Left lobe of liver (tissue), 2 donors: ENCODE measurements at regions not wholly inside any gene's neighbourhood (a gene's known extent, or its start where the extent isn't known, plus 50 kb on each side); places are given as distances from the start of the nearest gene placed in this dataset.
A peak's percentile ranks its signal among the peaks of the same experiment; 100 is the strongest.

ENCODE experiments used
- ATAC-seq: fragments of 200-7000 bp; cut with Tn5 transposase; one replicate; pipeline ENCODE4 v1.9.1; 2020; ENCODE audit warnings: mild to moderate bottlenecking, moderate library complexity
- DNase-seq: peaks from one replicate; pipeline ENCODE4 v3.0.0-alpha.2; 2020; ENCODE audit warnings: low spot score
- donor health status: DM: no; HTN: no; CAD: no; lungs with moderate emphysema.
- donor health status: DM: no; HTN: yes; CAD: no.

- ATAC-seq, result no peak
- no peak for DNase-seq
Observed at GRCh38 chr10:78155722-78156121, 122.1 kb downstream of the RPS24 start.

GRCh38 chr10:78160591-78160990 is 126.9 kb downstream of the RPS24 start:
- DNase-seq (no peak), ATAC-seq (no peak)

GRCh38 chr10:78162853-78163252 is 129.2 kb downstream of the RPS24 start:
- no peak for ATAC-seq

GRCh38 chr10:78164702-78165101 is 131.0 kb downstream of the RPS24 start:
- DNase-seq (no peak), ATAC-seq (no peak)

More at GRCh38 chr10:78162853-78163252, 129.2 kb downstream of the RPS24 start:
- DNase-seq, result no peak

GRCh38 chr10:78165172-78165571 is 131.5 kb downstream of the RPS24 start:
- no peak for ATAC-seq
- DNase-seq, result no peak

- DNase-seq (no peak), ATAC-seq (peak; percentile 83)
Observed at GRCh38 chr10:78165617-78166016, 132.0 kb downstream of the RPS24 start.

GRCh38 chr10:78166261-78166660 is 132.6 kb downstream of the RPS24 start:
- DNase-seq, result no peak
- ATAC-seq, result no peak

- DNase-seq (no peak), ATAC-seq (no peak)
Observed at GRCh38 chr10:78169214-78169613, 135.6 kb downstream of the RPS24 start.

GRCh38 chr10:78170026-78170475 is 136.4 kb downstream of the RPS24 start:
- DNase-seq, result no peak
- no peak for ATAC-seq

GRCh38 chr10:78171633-78172400 is 138.2 kb downstream of the RPS24 start:
- no peak for DNase-seq
- ATAC-seq, result no peak

- DNase-seq, result no peak
Observed at GRCh38 chr10:78173360-78174015, 139.8 kb downstream of the RPS24 start.

GRCh38 chr10:78175444-78176015 is 141.9 kb downstream of the RPS24 start:
- DNase-seq (no peak), ATAC-seq (peak; percentile 52)

More at GRCh38 chr10:78173360-78174015, 139.8 kb downstream of the RPS24 start:
- ATAC-seq, result no peak

- ATAC-seq (peak; percentile 79), DNase-seq (no peak)
Observed at GRCh38 chr10:78176320-78177317, 143.0 kb downstream of the RPS24 start.

GRCh38 chr10:78177491-78178185 is 144.0 kb downstream of the RPS24 start:
- no peak for ATAC-seq
- DNase-seq, result no peak

- ATAC-seq, result no peak
Observed at GRCh38 chr10:78178397-78178796, 144.7 kb downstream of the RPS24 start.

GRCh38 chr10:78178940-78179339 is 145.3 kb downstream of the RPS24 start:
- no peak for DNase-seq
- ATAC-seq, result peak; percentile 71

More at GRCh38 chr10:78178397-78178796, 144.7 kb downstream of the RPS24 start:
- DNase-seq, result no peak

- ATAC-seq (no peak), DNase-seq (no peak)
Observed at GRCh38 chr10:78179886-78180705, 146.4 kb downstream of the RPS24 start.

- no peak for DNase-seq
- no peak for ATAC-seq
Observed at GRCh38 chr10:78181381-78182055, 147.9 kb downstream of the RPS24 start.

GRCh38 chr10:78182841-78183240 is 149.2 kb downstream of the RPS24 start:
- DNase-seq (no peak), ATAC-seq (no peak)
